GM12878 (cell line): ENCODE measurements at regions not wholly inside any gene's neighbourhood (a gene's known extent, or its start where the extent isn't known, plus 50 kb on each side); places are given as distances from the start of the nearest gene placed in this dataset.

Experiments
- BCL11A ChIP-seq: IDR thresholded peaks from 2 replicates; pipeline ENCODE4 v1.6.1; 2011; ENCODE audit warnings: low read depth, low read length
- CTCF ChIP-seq, 3 experiments: IDR thresholded peaks in 2 of 3; conservative IDR thresholded peaks in 1 of 3; 2 replicates each; pipeline ENCODE4 v1.5.1; 2011; ENCODE audit warnings: low read depth in 3 of 3, low read length in 3 of 3, mild to moderate bottlenecking in 3 of 3, control low read depth in 2 of 3, moderate library complexity in 2 of 3, inconsistent platforms in 1 of 3, mixed read lengths in 1 of 3; ENCODE audit not compliant: control insufficient read depth in 2 of 3, insufficient read depth in 1 of 3; ENCODE audit errors: extremely low read depth in 1 of 3
- EZH2 ChIP-seq: IDR thresholded peaks from 2 replicates; pipeline ENCODE4 v1.6.1; 2012; ENCODE audit warnings: low read depth, mild to moderate bottlenecking, control low read depth, inconsistent platforms, low read length, borderline replicate concordance; ENCODE audit not compliant: control insufficient read depth

- no peak for TF ChIP-seq CTCF (IDR thresholded peaks at IDR 0.05 in 2 of 3, conservative IDR thresholded peaks at IDR 0.05 in 1 of 3; ENCODE audit: control insufficient read depth in 2 of 3, extremely low read depth in 1 of 3, insufficient read depth in 1 of 3, low read depth in 3 of 3, low read length in 3 of 3)
- no peak for TF ChIP-seq EZH2
- TF ChIP-seq BCL11A = no peak
Measured at GRCh38 chr20:22495789-22496188, 88.6 kb downstream of the FOXA2 start.
